GM23338 (cell line): ENCODE measurements at regions not wholly inside any gene's neighbourhood (a gene's known extent, or its start where the extent isn't known, plus 50 kb on each side); places are given as distances from the start of the nearest gene placed in this dataset.
A peak's percentile ranks its signal among the peaks of the same experiment; 100 is the strongest.

Experiments
- ATAC-seq: fragments of 200-7000 bp; cut with Tn5 transposase; 3 replicates; pipeline ENCODE4 v1.9.1; 2020
- DNase-seq: peaks from one replicate; pipeline ENCODE4 v3.0.0-alpha.2; 2015; ENCODE audit warnings: low spot score
- H2AFZ ChIP-seq: fragments of 200-600 bp; sonication (generic); 2 replicates; pipeline ENCODE4 v1.8.0; 2016; ENCODE audit warnings: antibody characterized with exemption, mild to moderate bottlenecking, moderate library complexity
- H3F3A ChIP-seq: fragments of 200-600 bp; sonication (generic); replicated peaks from 2 replicates; pipeline ENCODE4 v1.8.0; 2017; ENCODE audit warnings: antibody characterized with exemption, mixed run types, low read depth
- H3K27ac ChIP-seq: fragments of 200-600 bp; sonication (generic); 2 replicates; pipeline ENCODE4 v1.6.1; 2016; ENCODE audit warnings: low read depth
- H3K27me3 ChIP-seq: fragments of 200-600 bp; sonication (generic); 2 replicates; pipeline ENCODE4 v1.8.0; 2016; ENCODE audit warnings: mild to moderate bottlenecking, mixed run types, moderate library complexity; ENCODE audit not compliant: insufficient read depth
- H3K36me3 ChIP-seq: fragments of 200-600 bp; sonication (generic); 2 replicates; pipeline ENCODE4 v1.8.0; 2016; ENCODE audit warnings: mild to moderate bottlenecking; ENCODE audit not compliant: insufficient read depth
- H3K4me1 ChIP-seq: fragments of 200-600 bp; sonication (generic); 2 replicates; pipeline ENCODE4 v1.8.0; 2016; ENCODE audit warnings: mild to moderate bottlenecking, moderate library complexity; ENCODE audit not compliant: insufficient read depth
- H3K4me2 ChIP-seq: fragments of 200-600 bp; sonication (generic); 2 replicates; pipeline ENCODE4 v1.7.1; 2017; ENCODE audit warnings: mixed run types
- H3K4me3 ChIP-seq: fragments of 200-600 bp; sonication (generic); 2 replicates; pipeline ENCODE4 v1.6.1; 2016; ENCODE audit warnings: mixed run types
- H3K79me2 ChIP-seq: fragments of 200-600 bp; sonication (generic); replicated peaks from 2 replicates; pipeline ENCODE4 v1.8.0; 2017; ENCODE audit warnings: mild to moderate bottlenecking; ENCODE audit not compliant: insufficient read depth
- H3K9me2 ChIP-seq: fragments of 200-600 bp; sonication (generic); 2 replicates; pipeline ENCODE4 v1.8.0; 2017; ENCODE audit not compliant: insufficient read depth
- H4K20me1 ChIP-seq: fragments of 200-600 bp; sonication (generic); replicated peaks from 2 replicates; pipeline ENCODE4 v1.8.0; 2017; ENCODE audit warnings: mild to moderate bottlenecking; ENCODE audit not compliant: insufficient read depth
- H3K27ac Mint-ChIP-seq: 2 replicates; pipeline ENCODE4 v1.8.0; 2020; ENCODE audit warnings: inconsistent platforms, mild to moderate bottlenecking, moderate library complexity, mixed read lengths
- H3K27me3 Mint-ChIP-seq: 3 replicates; pipeline ENCODE4 v1.8.0; 2022; ENCODE audit warnings: low read depth, mild to moderate bottlenecking, moderate library complexity, mixed read lengths, inconsistent platforms; ENCODE audit not compliant: insufficient read depth, poor library complexity
- H3K36me3 Mint-ChIP-seq: 3 replicates; pipeline ENCODE4 v1.8.0; 2021; ENCODE audit warnings: low read depth, mild to moderate bottlenecking, inconsistent platforms, moderate library complexity, mixed read lengths
- H3K4me1 Mint-ChIP-seq: 3 replicates; pipeline ENCODE4 v1.8.0; 2020; ENCODE audit warnings: mild to moderate bottlenecking, inconsistent platforms, mixed read lengths
- H3K4me3 Mint-ChIP-seq: 3 replicates; pipeline ENCODE4 v1.8.0; 2021; ENCODE audit warnings: moderate library complexity, mild to moderate bottlenecking, inconsistent platforms, mixed read lengths
- H3K9me3 Mint-ChIP-seq: 3 replicates; pipeline ENCODE4 v1.8.0; 2020; ENCODE audit warnings: moderate library complexity, mild to moderate bottlenecking, inconsistent platforms, mixed read lengths
- CREB1 ChIP-seq: fragments of 250-450 bp; sonication (Bioruptor Pico); IDR thresholded peaks from 2 replicates; pipeline ENCODE4 v1.5.0; 2020; ENCODE audit warnings: low read depth, mild to moderate bottlenecking, moderate library complexity
- ETS1 ChIP-seq: IDR thresholded peaks from 2 replicates; pipeline ENCODE4 v1.6.1; 2016; ENCODE audit warnings: antibody characterized with exemption
- EZH2 ChIP-seq: fragments of 200-600 bp; sonication (generic); IDR thresholded peaks from one replicate; pipeline ENCODE4 v1.8.0; 2017; ENCODE audit warnings: antibody characterized with exemption, mild to moderate bottlenecking, low read depth; ENCODE audit not compliant: unreplicated experiment
- EZH2phosphoT487 ChIP-seq: fragments of 200-600 bp; sonication (generic); IDR thresholded peaks from one replicate; pipeline ENCODE4 v1.8.1; 2018; ENCODE audit warnings: antibody characterized with exemption; ENCODE audit not compliant: unreplicated experiment
- JUNB ChIP-seq: IDR thresholded peaks from one replicate; pipeline ENCODE4 v1.6.1; 2016; ENCODE audit warnings: antibody characterized with exemption; ENCODE audit not compliant: unreplicated experiment
- REST ChIP-seq: IDR thresholded peaks from one replicate; pipeline ENCODE4 v1.6.1; 2018; ENCODE audit warnings: antibody characterized with exemption; ENCODE audit not compliant: unreplicated experiment
- STAT1 ChIP-seq: IDR thresholded peaks from one replicate; pipeline ENCODE4 v1.6.1; 2016; ENCODE audit warnings: antibody characterized with exemption; ENCODE audit not compliant: unreplicated experiment
- ZNF114 ChIP-seq: fragments of 250-450 bp; sonication (Bioruptor Pico); IDR thresholded peaks from 2 replicates; pipeline ENCODE4 v1.5.0; 2020; ENCODE audit warnings: mild to moderate bottlenecking, moderate library complexity
- ZNF331 ChIP-seq: fragments of 250-450 bp; sonication (Bioruptor Pico); IDR thresholded peaks from 2 replicates; pipeline ENCODE4 v1.5.0; 2020; ENCODE audit warnings: low read depth, mild to moderate bottlenecking, moderate library complexity
- TF ChIP-seq, protein P1 (sequence below), 2 experiments: fragments of 200-600 bp in 1 of 2; sonication (generic) in 1 of 2; conservative IDR thresholded peaks; 2 replicates each; pipeline versions ENCODE4 v1.5.1 to v1.6.1; 2016 to 2017; ENCODE audit warnings: antibody characterized with exemption in 2 of 2, low read depth in 2 of 2, mild to moderate bottlenecking in 2 of 2, moderate library complexity in 1 of 2

GRCh38 chr15:35737441-35737840 lies 191.5 kb upstream of the DPH6 start:
- no peak overlapping the region for H3K27ac Mint-ChIP-seq
- H3K79me2 ChIP-seq: no peaks in the 10 kb centered on the region
- TF ChIP-seq CREB1 (no peak), STAT1 (no peak), ZNF114 (CRISPR knock-in tag) (no peak), EZH2 (no peak)
- H3K4me1 Mint-ChIP-seq: no peaks in the 10 kb centered on the region
- no peaks in the 10 kb centered on the region for H3K9me3 Mint-ChIP-seq
- no peaks in the 10 kb centered on the region for H3K27me3 Mint-ChIP-seq
- ATAC-seq (no peak), DNase-seq (no peak)
- H3F3A ChIP-seq: no peaks in the 10 kb centered on the region
- H4K20me1 ChIP-seq: no peaks in the 10 kb centered on the region
- peaks cover 3% of the 10 kb centered on the region for H3K9me2 ChIP-seq
- no peak overlapping the region for H3K4me2 ChIP-seq
- no peak overlapping the region for H3K27ac ChIP-seq
- no peaks in the 10 kb centered on the region for H3K4me1 ChIP-seq
- no peak overlapping the region for H2AFZ ChIP-seq
- no peaks in the 10 kb centered on the region for H3K36me3 Mint-ChIP-seq
- no peaks in the 10 kb centered on the region for H3K27me3 ChIP-seq
- H3K4me3 Mint-ChIP-seq: no peak overlapping the region
- no peaks in the 10 kb centered on the region for H3K36me3 ChIP-seq
- H3K4me3 ChIP-seq: no peak overlapping the region

GRCh38 chr15:35738370-35738769 lies 192.4 kb upstream of the DPH6 start:
- TF ChIP-seq ZNF331: no peak
- TF ChIP-seq ZNF114 (CRISPR knock-in tag): no peak
- Histone ChIP-seq H3K4me1 (no peaks in the 10 kb centered on the region), H3K36me3 (no peaks in the 10 kb centered on the region), H4K20me1 (no peaks in the 10 kb centered on the region), H3F3A (no peaks in the 10 kb centered on the region), H2AFZ (0 out of 2 replicates have a peak overlapping the region, but pooled peaks have one; percentile 2), H3K4me3 (no peak overlapping the region), H3K4me2 (no peak overlapping the region), H3K27me3 (no peaks in the 10 kb centered on the region), H3K79me2 (no peaks in the 10 kb centered on the region), H3K27ac (no peak overlapping the region), H3K9me2 (peaks cover 3% of the 10 kb centered on the region)
- DNase-seq: peak; percentile 10
- no peak for ATAC-seq
- H3K27me3 Mint-ChIP-seq: no peaks in the 10 kb centered on the region
- no peaks in the 10 kb centered on the region for H3K36me3 Mint-ChIP-seq
- no peak overlapping the region for H3K4me3 Mint-ChIP-seq
- no peaks in the 10 kb centered on the region for H3K4me1 Mint-ChIP-seq
- H3K9me3 Mint-ChIP-seq: no peaks in the 10 kb centered on the region
- 0 out of 2 replicates have a peak overlapping the region, but pooled peaks have one; percentile 34 for H3K27ac Mint-ChIP-seq

DNA sequence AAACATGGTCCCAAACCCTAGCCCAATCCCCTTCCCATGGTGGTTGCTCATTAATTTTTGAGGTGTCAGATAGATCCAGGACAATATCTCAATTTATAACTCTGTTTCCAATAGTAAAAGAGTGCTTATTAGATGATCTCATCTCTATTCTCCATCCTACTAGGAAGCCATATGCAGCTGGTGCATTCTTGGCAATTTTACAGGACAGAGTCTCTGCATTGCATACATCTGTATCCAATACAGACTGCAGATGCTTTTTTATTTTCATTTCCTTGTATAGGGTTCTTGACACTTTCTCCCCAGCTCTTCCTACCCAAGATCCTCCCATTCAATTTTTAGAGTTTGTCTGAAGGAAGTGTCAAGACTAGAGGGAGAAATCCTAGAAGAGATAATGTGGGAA lies 194.8 kb upstream of the DPH6 start:
- ATAC-seq: no peak
- no peak for TF ChIP-seq ETS1
- TF ChIP-seq JUNB: no peak
- no peak for TF ChIP-seq ZNF331
- no peak for TF ChIP-seq CREB1
- TF ChIP-seq REST: no peak
- no peak for TF ChIP-seq EZH2phosphoT487
- TF ChIP-seq STAT1: no peak
- TF ChIP-seq, protein P1, sequence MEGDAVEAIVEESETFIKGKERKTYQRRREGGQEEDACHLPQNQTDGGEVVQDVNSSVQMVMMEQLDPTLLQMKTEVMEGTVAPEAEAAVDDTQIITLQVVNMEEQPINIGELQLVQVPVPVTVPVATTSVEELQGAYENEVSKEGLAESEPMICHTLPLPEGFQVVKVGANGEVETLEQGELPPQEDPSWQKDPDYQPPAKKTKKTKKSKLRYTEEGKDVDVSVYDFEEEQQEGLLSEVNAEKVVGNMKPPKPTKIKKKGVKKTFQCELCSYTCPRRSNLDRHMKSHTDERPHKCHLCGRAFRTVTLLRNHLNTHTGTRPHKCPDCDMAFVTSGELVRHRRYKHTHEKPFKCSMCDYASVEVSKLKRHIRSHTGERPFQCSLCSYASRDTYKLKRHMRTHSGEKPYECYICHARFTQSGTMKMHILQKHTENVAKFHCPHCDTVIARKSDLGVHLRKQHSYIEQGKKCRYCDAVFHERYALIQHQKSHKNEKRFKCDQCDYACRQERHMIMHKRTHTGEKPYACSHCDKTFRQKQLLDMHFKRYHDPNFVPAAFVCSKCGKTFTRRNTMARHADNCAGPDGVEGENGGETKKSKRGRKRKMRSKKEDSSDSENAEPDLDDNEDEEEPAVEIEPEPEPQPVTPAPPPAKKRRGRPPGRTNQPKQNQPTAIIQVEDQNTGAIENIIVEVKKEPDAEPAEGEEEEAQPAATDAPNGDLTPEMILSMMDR (conservative IDR thresholded peaks at IDR 0.05; ENCODE audit: low read depth in 2 of 2): no peak

More for the DNA sequence above, 194.8 kb upstream of the DPH6 start:
- Mint-ChIP-seq H3K4me1 (no peaks in the 10 kb centered on the region), H3K9me3 (no peaks in the 10 kb centered on the region), H3K27me3 (no peaks in the 10 kb centered on the region), H3K4me3 (no peak overlapping the region), H3K27ac (no peak overlapping the region), H3K36me3 (no peaks in the 10 kb centered on the region)
- H3K27ac ChIP-seq: no peak overlapping the region
- H2AFZ ChIP-seq: no peak overlapping the region
- no peaks in the 10 kb centered on the region for H3K79me2 ChIP-seq
- no peak overlapping the region for H3K4me2 ChIP-seq
- H3K27me3 ChIP-seq: no peaks in the 10 kb centered on the region
- no peaks in the 10 kb centered on the region for H3K4me1 ChIP-seq
- DNase-seq: no peak
- no peak overlapping the region for H3K4me3 ChIP-seq
- H3K9me2 ChIP-seq: peaks cover 3% of the 10 kb centered on the region
- no peaks in the 10 kb centered on the region for H3K36me3 ChIP-seq
- no peaks in the 10 kb centered on the region for H3F3A ChIP-seq
- H4K20me1 ChIP-seq: no peaks in the 10 kb centered on the region
